BLaER1 treated with 17β-estradiol and CSF1 and Interleukin-3, amounts not matched to agents 10 nM and 100 nM (cell line): ENCODE measurements at regions not wholly inside any gene's neighbourhood (a gene's known extent, or its start where the extent isn't known, plus 50 kb on each side); places are given as distances from the start of the nearest gene placed in this dataset.

Source experiments
- H3K27ac ChIP-seq, 11 experiments: shearing (Covaris generic); formaldehyde crosslinking; 2 replicates each; pipeline ENCODE4 v1.8.1; 2022
- H3K27me3 ChIP-seq, 11 experiments: shearing (Covaris generic); formaldehyde crosslinking; 2 replicates each; pipeline ENCODE4 v1.8.1; 2022
- H3K36me3 ChIP-seq, 11 experiments: shearing (Covaris generic); formaldehyde crosslinking; 2 replicates each; pipeline ENCODE4 v1.8.1; 2022
- H3K4me1 ChIP-seq, 10 experiments: shearing (Covaris generic); formaldehyde crosslinking; 2 replicates each; pipeline ENCODE4 v1.8.1; 2022
- H3K4me2 ChIP-seq, 11 experiments: shearing (Covaris generic); formaldehyde crosslinking; 2 replicates each; pipeline ENCODE4 v1.8.1; 2022
- H3K4me3 ChIP-seq, 10 experiments: shearing (Covaris generic); formaldehyde crosslinking; 2 replicates each; pipeline ENCODE4 v1.8.1; 2022
- H3K9ac ChIP-seq, 11 experiments: shearing (Covaris generic); formaldehyde crosslinking; 2 replicates each; pipeline ENCODE4 v1.8.1; 2022
- H3K9me3 ChIP-seq, 11 experiments: shearing (Covaris generic); formaldehyde crosslinking; replicated peaks in 1 of 11; 2 replicates each; pipeline ENCODE4 v1.8.1; 2022
- H4K20me1 ChIP-seq, 11 experiments: shearing (Covaris generic); formaldehyde crosslinking; 2 replicates each; pipeline ENCODE4 v1.8.1; 2022
- Cebpa-rat ChIP-seq, 11 experiments: shearing (Covaris generic); IDR thresholded peaks; 2 replicates each; pipeline ENCODE4 v1.8.1; 2022

DNA sequence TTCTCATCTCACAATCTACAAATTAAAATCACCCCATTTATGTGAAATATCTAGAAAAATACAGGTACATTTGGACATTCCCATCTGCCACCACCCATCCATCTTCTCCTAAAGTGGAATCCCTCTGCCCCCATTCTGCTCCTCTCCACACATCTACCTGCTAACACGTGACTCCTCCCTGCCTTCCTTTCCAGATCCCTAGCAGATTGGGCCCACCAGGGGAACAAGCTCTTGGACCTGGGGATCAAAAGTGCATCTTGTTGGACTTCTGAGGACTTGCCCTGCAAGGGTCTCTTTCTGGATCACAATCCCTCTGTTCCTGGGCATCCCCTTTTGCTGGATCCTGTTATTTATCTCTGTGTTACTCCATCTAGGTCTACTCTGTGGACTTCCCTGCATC lies 107.6 kb downstream of the ZNF280B start:
- peaks cover 21 to 55% (median 47%) of the 10 kb centered on the region in 10 experiments for H3K4me1 ChIP-seq
- no peaks in the 10 kb centered on the region for H3K36me3 ChIP-seq
- no peak overlapping the region for H3K27ac ChIP-seq
- H3K9me3 ChIP-seq, result no peaks in the 10 kb centered on the region
- no peaks in the 10 kb centered on the region for H4K20me1 ChIP-seq
- H3K9ac ChIP-seq, result no peak overlapping the region
- no peak overlapping the region for H3K4me2 ChIP-seq
- no peak for TF ChIP-seq Cebpa-rat (IDR thresholded peaks at IDR 0.05)
- H3K4me3 ChIP-seq, result no peak overlapping the region
- H3K27me3 ChIP-seq, result no peaks in the 10 kb centered on the region

DNA sequence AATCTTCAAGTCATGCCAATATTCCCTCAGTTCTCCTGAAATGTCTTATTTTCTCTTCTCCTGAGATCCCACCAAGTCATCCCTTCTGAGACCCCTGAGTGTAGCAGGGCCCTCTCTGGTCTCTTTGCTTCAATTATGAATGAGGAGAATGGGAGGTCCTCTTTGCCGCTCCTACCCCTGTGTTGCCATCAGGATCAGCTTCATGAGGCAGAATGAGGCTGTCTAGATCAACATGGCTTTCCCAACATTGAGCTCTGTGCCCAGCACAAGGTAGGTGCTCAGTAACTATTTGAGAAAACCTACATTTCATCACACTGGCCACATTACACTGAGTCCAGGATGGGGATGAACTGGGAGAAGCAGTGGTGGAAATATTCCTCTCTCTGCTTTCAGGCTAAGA lies 107.2 kb downstream of the ZNF280B start:
- TF ChIP-seq Cebpa-rat (IDR thresholded peaks at IDR 0.05), result no peak
- H3K9ac ChIP-seq, result no peak overlapping the region
- H4K20me1 ChIP-seq, result no peaks in the 10 kb centered on the region
- H3K9me3 ChIP-seq, result no peaks in the 10 kb centered on the region
- peaks cover 21 to 51% (median 46%) of the 10 kb centered on the region in 10 experiments for H3K4me1 ChIP-seq
- H3K27me3 ChIP-seq, result no peaks in the 10 kb centered on the region; a peak in 1 of 22 replicates
- no peak overlapping the region for H3K4me2 ChIP-seq
- H3K4me3 ChIP-seq, result no peak overlapping the region
- no peak overlapping the region for H3K27ac ChIP-seq
- no peaks in the 10 kb centered on the region for H3K36me3 ChIP-seq

DNA sequence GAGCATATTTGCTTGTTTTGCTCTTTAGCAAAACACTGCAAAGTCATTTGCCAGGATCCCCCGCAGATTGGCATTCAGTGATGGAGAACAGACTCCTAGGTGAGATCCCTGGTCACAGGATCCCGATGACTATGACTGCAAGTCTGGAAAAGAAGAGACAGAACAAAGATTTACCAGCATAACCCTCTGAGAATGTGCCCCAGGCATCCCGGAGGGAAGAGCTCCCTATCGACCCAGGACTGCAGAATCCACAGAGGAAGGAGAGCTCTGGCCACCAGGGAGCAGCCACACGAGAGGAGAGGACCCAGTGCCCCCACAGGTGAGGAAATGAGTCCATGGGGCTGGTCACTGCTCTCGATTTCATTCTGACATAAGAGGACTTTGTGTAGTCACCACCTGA lies 105.2 kb downstream of the ZNF280B start:
- H3K4me1 ChIP-seq, result peaks cover 11 to 44% (median 38%) of the 10 kb centered on the region in 10 experiments
- H3K9me3 ChIP-seq, result no peaks in the 10 kb centered on the region
- no peak overlapping the region for H3K4me3 ChIP-seq
- H3K36me3 ChIP-seq, result no peaks in the 10 kb centered on the region
- no peak overlapping the region for H3K9ac ChIP-seq
- no peak overlapping the region for H3K27ac ChIP-seq
- no peaks in the 10 kb centered on the region for H4K20me1 ChIP-seq
- no peak overlapping the region for H3K4me2 ChIP-seq
- TF ChIP-seq Cebpa-rat (IDR thresholded peaks at IDR 0.05), result no peak
- H3K27me3 ChIP-seq, result peaks cover 0 to 9% (median 6%) of the 10 kb centered on the region in 11 experiments; a peak in 14 of 22 replicates

GRCh38 chr22:22403771-22404170 lies 104.8 kb downstream of the ZNF280B start:
- Histone ChIP-seq H3K4me1 (peaks cover 16 to 44% (median 37%) of the 10 kb centered on the region in 10 experiments), H3K36me3 (no peaks in the 10 kb centered on the region), H3K27ac (no peak overlapping the region), H3K27me3 (peaks cover 0 to 13% (median 9%) of the 10 kb centered on the region in 11 experiments; a peak in 14 of 22 replicates), H3K9me3 (no peaks in the 10 kb centered on the region), H3K4me2 (peak overlapping the region in 7 of 11 experiments; percentile 17 to 77 (median 73); a peak in 12 of 22 replicates), H3K9ac (no peak overlapping the region), H3K4me3 (no peak overlapping the region), H4K20me1 (no peaks in the 10 kb centered on the region)
- no peak for TF ChIP-seq Cebpa-rat (IDR thresholded peaks at IDR 0.05)

DNA sequence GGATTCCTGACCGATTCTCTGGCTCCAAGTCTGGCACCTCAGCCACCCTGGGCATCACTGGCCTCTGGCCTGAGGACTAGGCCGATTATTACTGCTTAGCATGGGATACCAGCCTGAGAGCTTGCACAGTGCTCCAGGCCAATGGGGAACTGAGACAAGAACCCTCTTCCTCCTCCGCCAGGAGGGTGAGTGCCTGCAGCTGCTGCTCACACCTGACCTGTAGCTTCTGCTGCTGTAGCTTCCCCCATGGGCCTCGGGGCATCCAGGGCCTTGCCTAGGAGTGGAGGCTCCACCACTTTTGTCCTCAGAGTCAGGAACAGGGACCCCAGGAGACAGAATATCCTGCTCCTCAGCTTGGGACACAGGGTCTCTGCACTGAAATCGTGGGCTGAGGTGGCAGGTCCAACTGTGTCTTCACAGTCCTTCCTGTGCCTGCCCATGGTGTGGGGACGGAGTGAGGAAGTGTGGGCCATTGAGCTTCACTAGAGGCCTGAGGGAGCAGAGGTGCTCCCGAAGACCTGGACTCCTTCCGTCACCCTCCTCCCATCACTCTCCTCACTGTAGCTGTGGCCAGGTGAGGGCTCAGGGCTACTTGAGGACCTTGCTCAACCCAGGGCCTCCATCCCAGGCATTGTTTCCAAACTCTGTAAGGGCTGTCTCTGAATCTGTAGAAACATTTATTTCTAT lies 103.8 kb downstream of the ZNF280B start:
- Histone ChIP-seq H3K36me3 (no peaks in the 10 kb centered on the region), H3K4me3 (no peak overlapping the region), H3K27ac (peak overlapping the region in 2 of 11 experiments; percentile 35 to 38; a peak in 3 of 22 replicates), H4K20me1 (peaks cover 0 to 4% (median 3%) of the 10 kb centered on the region in 11 experiments; a peak in 8 of 22 replicates), H3K27me3 (peaks cover 0 to 17% (median 10%) of the 10 kb centered on the region in 11 experiments; a peak in 14 of 22 replicates), H3K4me1 (peaks cover 26 to 49% (median 45%) of the 10 kb centered on the region in 10 experiments), H3K9me3 (no peaks in the 10 kb centered on the region), H3K4me2 (peak overlapping the region in 10 of 11 experiments; percentile 10 to 77 (median 72); a peak in 20 of 22 replicates), H3K9ac (no peak overlapping the region)
- TF ChIP-seq Cebpa-rat (IDR thresholded peaks at IDR 0.05), result no peak

DNA sequence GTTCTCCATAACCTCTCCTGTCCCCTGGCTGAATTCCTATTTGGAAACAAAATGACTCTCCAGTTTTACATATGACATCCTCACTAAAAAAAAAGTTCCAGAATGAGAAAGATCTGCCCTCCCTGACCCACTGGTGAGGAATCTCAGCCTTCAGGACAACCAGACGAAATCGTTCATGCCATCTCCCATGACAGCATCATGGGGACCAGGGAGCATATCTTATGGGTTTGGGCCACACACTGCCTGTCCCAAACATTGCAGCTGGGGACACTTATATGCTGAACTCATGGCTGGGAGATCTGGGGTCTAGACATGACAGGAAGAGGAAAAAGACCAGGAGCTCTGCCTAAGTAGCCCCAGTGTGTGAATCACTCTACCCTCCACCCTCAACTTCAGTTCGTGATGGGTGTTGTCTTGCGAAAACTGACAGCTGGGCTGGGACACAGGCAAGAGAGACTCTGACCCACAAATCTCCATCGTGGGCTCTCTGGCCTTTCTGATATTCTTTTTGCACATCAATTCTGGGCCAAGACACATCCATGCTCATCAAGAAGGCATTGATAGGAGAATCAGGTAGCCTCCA lies 102.0 kb downstream of the ZNF280B start:
- Histone ChIP-seq H3K27ac (no peak overlapping the region), H3K36me3 (no peaks in the 10 kb centered on the region), H3K4me3 (no peak overlapping the region), H3K9me3 (no peaks in the 10 kb centered on the region), H3K9ac (no peak overlapping the region), H3K4me1 (peaks cover 37 to 62% (median 57%) of the 10 kb centered on the region in 10 experiments), H4K20me1 (peaks cover 0 to 7% (median 4%) of the 10 kb centered on the region in 11 experiments; a peak in 8 of 22 replicates), H3K27me3 (peaks cover 0 to 17% (median 10%) of the 10 kb centered on the region in 11 experiments; a peak in 14 of 22 replicates), H3K4me2 (peak overlapping the region in 10 of 11 experiments; percentile 17 to 59 (median 40); a peak in 16 of 22 replicates)
- no peak for TF ChIP-seq Cebpa-rat (IDR thresholded peaks at IDR 0.05)

GRCh38 chr22:22407061-22407460 lies 101.5 kb downstream of the ZNF280B start:
- peaks cover 37 to 62% (median 57%) of the 10 kb centered on the region in 10 experiments for H3K4me1 ChIP-seq
- H3K4me2 ChIP-seq, result peak overlapping the region in 9 of 11 experiments; percentile 17 to 59 (median 44); a peak in 16 of 22 replicates

DNA sequence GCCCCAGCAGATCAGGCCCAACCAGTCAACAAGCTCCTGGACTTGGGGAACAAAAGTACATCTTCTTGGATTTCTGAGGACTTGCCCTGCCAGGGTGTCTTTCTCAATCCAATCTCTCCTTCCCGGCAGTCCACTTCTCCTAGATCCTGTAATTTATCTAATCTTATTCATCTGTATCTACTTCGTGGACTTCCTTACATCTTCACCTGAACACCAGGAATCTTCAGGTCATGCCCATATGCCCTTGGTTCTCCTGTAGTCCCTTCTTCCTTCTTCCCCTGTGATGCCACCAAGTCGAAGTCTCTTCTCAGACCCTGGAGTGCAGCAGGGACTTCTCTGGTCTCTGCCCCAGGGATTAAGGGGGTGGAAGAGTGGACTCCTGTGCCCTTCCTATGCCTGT lies 100.3 kb downstream of the ZNF280B start:
- Histone ChIP-seq H3K9ac (no peak overlapping the region; a peak in 1 of 22 replicates), H3K36me3 (no peaks in the 10 kb centered on the region), H3K27ac (no peak overlapping the region), H3K4me3 (no peak overlapping the region), H4K20me1 (peaks cover 0 to 7% (median 4%) of the 10 kb centered on the region in 11 experiments; a peak in 8 of 22 replicates), H3K4me2 (peak overlapping the region in 10 of 11 experiments; percentile 71 to 94 (median 84); a peak in 12 of 22 replicates), H3K27me3 (peaks cover 0 to 17% (median 10%) of the 10 kb centered on the region in 11 experiments; a peak in 14 of 22 replicates), H3K9me3 (peaks cover 10 to 14% (median 10%) of the 10 kb centered on the region in 11 experiments; a peak in 21 of 22 replicates), H3K4me1 (peaks cover 37 to 62% (median 57%) of the 10 kb centered on the region in 10 experiments)
- TF ChIP-seq Cebpa-rat (IDR thresholded peaks at IDR 0.05), result no peak

More at GRCh38 chr22:22407061-22407460, 101.5 kb downstream of the ZNF280B start:
- H3K36me3 ChIP-seq, result no peaks in the 10 kb centered on the region
- H3K27ac ChIP-seq, result no peak overlapping the region
- H4K20me1 ChIP-seq, result peaks cover 0 to 7% (median 4%) of the 10 kb centered on the region in 11 experiments; a peak in 8 of 22 replicates
- TF ChIP-seq Cebpa-rat (IDR thresholded peaks at IDR 0.05), result no peak
- no peak overlapping the region for H3K4me3 ChIP-seq
- peaks cover 0 to 2% (median 0%) of the 10 kb centered on the region in 11 experiments; a peak in 2 of 22 replicates for H3K9me3 ChIP-seq
- no peak overlapping the region for H3K9ac ChIP-seq
- peaks cover 0 to 17% (median 10%) of the 10 kb centered on the region in 11 experiments; a peak in 14 of 22 replicates for H3K27me3 ChIP-seq
